ENCODE measurements at regions not wholly inside any gene's neighbourhood (a gene's known extent, or its start where the extent isn't known, plus 50 kb on each side); places are given as distances from the start of the nearest gene placed in this dataset.
A peak's percentile ranks its signal among the peaks of the same experiment; 100 is the strongest.

DNA sequence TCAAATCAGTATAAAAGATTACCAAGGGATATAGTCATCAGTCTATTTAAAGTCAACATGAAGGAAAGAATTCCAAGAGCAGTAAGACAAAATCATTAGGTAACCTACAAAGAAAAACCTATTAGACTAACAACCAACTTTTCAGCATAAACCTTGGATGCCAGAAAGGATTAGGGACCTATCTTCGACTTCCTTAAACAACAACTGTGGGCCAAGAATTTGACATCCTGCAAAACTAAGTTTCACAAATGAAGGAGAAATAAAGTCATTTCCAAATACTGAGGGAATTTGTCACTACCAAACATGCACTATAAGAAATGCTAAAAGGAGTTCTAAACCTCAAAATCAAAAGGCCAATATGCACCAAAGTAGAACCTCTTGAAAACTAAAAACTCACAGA, 147.9 kb upstream of the TFPI start:
- Histone ChIP-seq H3K56ac (replicated peaks; ENCODE audit: insufficient read length, low read depth, low read length) (no peak overlapping the region), H2BK20ac (ENCODE audit: low read length) (no peak overlapping the region), H3K9ac (replicated peaks in 1 of 4; ENCODE audit: extremely low read depth in 1 of 4, low read depth in 3 of 4, low read length in 3 of 4) (no peak overlapping the region), H4K5ac (ENCODE audit: insufficient read length, low read depth, low read length) (no peak overlapping the region), H3K27ac (ENCODE audit: low read depth, low read length) (no peak overlapping the region), H2AFZ (ENCODE audit: low read length) (no peak overlapping the region), H3K23me2 (ENCODE audit: low read depth, low read length) (no peaks in the 10 kb centered on the region), H4K91ac (replicated peaks; ENCODE audit: insufficient read length, low read length) (no peak overlapping the region), H3K9me3 (ENCODE audit: insufficient read depth in 2 of 2, low read depth in 1 of 2, low read length in 1 of 2) (no peaks in the 10 kb centered on the region), H2BK5ac (ENCODE audit: low read depth, low read length) (no peak overlapping the region), H2BK120ac (replicated peaks; ENCODE audit: low read depth, low read length) (no peak overlapping the region), H2AK5ac (ENCODE audit: low read depth, low read length) (no peak overlapping the region), H3K4me1 (replicated peaks in 1 of 4; ENCODE audit: control insufficient read depth in 3 of 4, insufficient read depth in 4 of 4, low read length in 3 of 4) (peaks cover 0 to 22% (median 3%) of the 10 kb centered on the region in 4 experiments; a peak in 3 of 7 replicates), H3K36me3 (ENCODE audit: control insufficient read depth in 2 of 4, insufficient read depth in 4 of 4, low read length in 3 of 4) (no peaks in the 10 kb centered on the region), H4K8ac (ENCODE audit: extremely low read depth, insufficient read depth, low read length) (no peak overlapping the region), H3K4ac (replicated peaks; ENCODE audit: insufficient read length, low read depth, low read length) (no peak overlapping the region), H3K27me3 (replicated peaks in 1 of 4; ENCODE audit: control insufficient read depth in 3 of 4, extremely low read depth in 1 of 4, insufficient read depth in 3 of 4, low read length in 3 of 4) (no peaks in the 10 kb centered on the region), H4K20me1 (replicated peaks in 1 of 2; ENCODE audit: control insufficient read depth in 1 of 2, insufficient read depth in 2 of 2, low read length in 2 of 2) (no peaks in the 10 kb centered on the region), H2BK15ac (ENCODE audit: low read length) (no peak overlapping the region), H3K23ac (ENCODE audit: insufficient read length) (no peak overlapping the region), H3K4me2 (ENCODE audit: insufficient read depth in 1 of 2, low read depth in 2 of 2, low read length in 2 of 2) (peak overlapping the region in 1 of 2 experiments; percentile 31; a peak in 1 of 4 replicates), H2BK12ac (ENCODE audit: low read depth, low read length) (no peak overlapping the region), H3K14ac (ENCODE audit: insufficient read length) (no peak overlapping the region), H3K18ac (ENCODE audit: extremely low read depth, low read length) (no peak overlapping the region), H3K79me1 (ENCODE audit: low read depth, low read length) (no peaks in the 10 kb centered on the region), H3K79me2 (ENCODE audit: control insufficient read depth in 1 of 2, insufficient read depth in 2 of 2, low read length in 2 of 2) (no peaks in the 10 kb centered on the region), H3K4me3 (ENCODE audit: extremely low read depth in 1 of 4, insufficient read depth in 2 of 4, low read depth in 3 of 4, low read length in 4 of 4) (no peak overlapping the region; a peak in 1 of 8 replicates)
- no peak for DNase-seq (ENCODE audit: low read depth in 1 of 2, low spot score in 2 of 2)
- FAIRE-seq, result peak; percentile 24
- ChIA-PET POLR2A (ENCODE audit: partially characterized antibody) (no interaction called here), CTCF (ENCODE audit: partially characterized antibody) (no interaction called here)
- 30% methylated on average over 1 of the region's 1 CpG; no CpG with 5 or more reads in 1 of the 2 experiments for WGBS, 2 experiments (ENCODE audit: extremely low coverage in 1 of 2, insufficient coverage in 1 of 2, insufficient read length in 1 of 2, insufficient replicate concordance in 2 of 2, low coverage in 1 of 2, low lambda C conversion rate in 2 of 2, missing lambda C conversion rate in 1 of 2)
- no peak for TF ChIP-seq RAD21 (IDR thresholded peaks at IDR 0.05 in 1 of 2, conservative IDR thresholded peaks at IDR 0.05 in 1 of 2; ENCODE audit: low read depth in 2 of 2, low read length in 2 of 2)

Data from H1 (cell line).